Small intestine (tissue), 7 donors: ENCODE measurements at regions not wholly inside any gene's neighbourhood (a gene's known extent, or its start where the extent isn't known, plus 50 kb on each side); places are given as distances from the start of the nearest gene placed in this dataset.

Source experiments
- DNase-seq, 2 donors: peaks; one replicate each; pipeline versions ENCODE4 v3.0.0 to v3.0.0-alpha.2; 2013
- FAIRE-seq: peaks from 2 replicates; lab custom pipeline; 2012; peaks lifted over from hg19 to GRCh38; lab: Jason Lieb, UNC
- H3K27ac ChIP-seq, 3 donors: one replicate each; pipeline ENCODE4 v1.5.1; 2013; ENCODE audit warnings: low read length in 2 of 3, mild to moderate bottlenecking in 2 of 3, control low read depth in 1 of 3, inconsistent platforms in 1 of 3, low read depth in 1 of 3, moderate library complexity in 1 of 3
- H3K27me3 ChIP-seq, 3 donors: one replicate each; pipeline ENCODE4 v1.6.1; 2013; ENCODE audit warnings: low read length in 3 of 3, inconsistent platforms in 1 of 3; ENCODE audit not compliant: control insufficient read depth in 3 of 3, insufficient read depth in 3 of 3
- H3K36me3 ChIP-seq, 3 donors: one replicate each; pipeline ENCODE4 v1.6.1; 2013; ENCODE audit warnings: low read length in 3 of 3, inconsistent platforms in 1 of 3, low read depth in 1 of 3, mild to moderate bottlenecking in 1 of 3, moderate library complexity in 1 of 3; ENCODE audit not compliant: control insufficient read depth in 3 of 3, insufficient read depth in 2 of 3
- H3K4me1 ChIP-seq, 3 donors: one replicate each; pipeline ENCODE4 v1.6.1; 2013; ENCODE audit warnings: low read length in 2 of 3, inconsistent platforms in 1 of 3, low read depth in 1 of 3, mild to moderate bottlenecking in 1 of 3, moderate library complexity in 1 of 3; ENCODE audit not compliant: control insufficient read depth in 3 of 3, insufficient read depth in 2 of 3
- H3K4me3 ChIP-seq, 3 donors: one replicate each; pipeline ENCODE4 v1.5.1; 2013; ENCODE audit warnings: low read length in 3 of 3, control low read depth in 1 of 3, inconsistent platforms in 1 of 3, low read depth in 1 of 3, mild to moderate bottlenecking in 1 of 3, moderate library complexity in 1 of 3
- H3K9me3 ChIP-seq, 2 donors: one replicate each; pipeline ENCODE4 v1.6.1; 2013; ENCODE audit warnings: low read depth in 1 of 2, low read length in 1 of 2; ENCODE audit not compliant: control insufficient read depth in 2 of 2, insufficient read depth in 1 of 2
- WGBS, 3 donors: extraction: QIAGEN DNeasy Blood & Tissue Kit; methylation state at CpG; one replicate each; pipeline ENCODE4 v1.1.7; 2013; 5-methylcytosine and 5-hydroxymethylcytosine counted together
- donor health status: healthy with polysubstance abuse.
- donor health status: control.
- donor health status: control.
- donor health status: Bipolar disorder and iron deficiency.
- donor health status: healthy.

GRCh38 chr18:73923866-73924265 lies 223.8 kb downstream of the FBXO15 start:
- H3K4me1 ChIP-seq: peaks cover 0 to 8% (median 0%) of the 10 kb centered on the region in 3 donors
- H3K9me3 ChIP-seq: peaks cover 0 to 9% of the 10 kb centered on the region in 2 donors
- H3K4me3 ChIP-seq: no peak overlapping the region
- DNase-seq: no peak
- no peak for FAIRE-seq
- H3K27me3 ChIP-seq: no peaks in the 10 kb centered on the region
- H3K27ac ChIP-seq: no peak overlapping the region
- WGBS, 3 donors: 79 to 86% (median 85%) methylated on average over 3 of the region's 3 CpGs
- H3K36me3 ChIP-seq: no peaks in the 10 kb centered on the region

GRCh38 chr18:73920033-73920432 lies 227.6 kb downstream of the FBXO15 start:
- Histone ChIP-seq H3K27ac (no peak overlapping the region), H3K4me3 (no peak overlapping the region), H3K27me3 (no peaks in the 10 kb centered on the region), H3K36me3 (no peaks in the 10 kb centered on the region), H3K4me1 (no peaks in the 10 kb centered on the region), H3K9me3 (no peaks in the 10 kb centered on the region)
- DNase-seq (no peak), FAIRE-seq (no peak)
- 71 to 82% (median 80%) methylated on average over 2 of the region's 2 CpGs for WGBS, 3 donors

GRCh38 chr18:73918816-73919215 lies 228.8 kb downstream of the FBXO15 start:
- Histone ChIP-seq H3K9me3 (no peaks in the 10 kb centered on the region), H3K27me3 (no peaks in the 10 kb centered on the region), H3K4me3 (no peak overlapping the region), H3K4me1 (no peaks in the 10 kb centered on the region), H3K36me3 (no peaks in the 10 kb centered on the region), H3K27ac (no peak overlapping the region)
- no peak for FAIRE-seq
- no peak for DNase-seq
- 76 to 88% (median 80%) methylated on average over 5 of the region's 5 CpGs for WGBS, 3 donors

- FAIRE-seq: no peak
- Histone ChIP-seq H3K36me3 (no peaks in the 10 kb centered on the region), H3K9me3 (no peaks in the 10 kb centered on the region), H3K27me3 (no peaks in the 10 kb centered on the region), H3K4me1 (no peaks in the 10 kb centered on the region), H3K27ac (no peak overlapping the region), H3K4me3 (no peak overlapping the region)
- 91 to 98% (median 97%) methylated on average over 1 of the region's 1 CpG for WGBS, 3 donors
- DNase-seq: no peak
Observed at GRCh38 chr18:73917046-73917445, 230.6 kb downstream of the FBXO15 start.

GRCh38 chr18:73913505-73913904 lies 234.1 kb downstream of the FBXO15 start:
- Histone ChIP-seq H3K9me3 (no peaks in the 10 kb centered on the region), H3K27ac (no peak overlapping the region), H3K4me1 (no peaks in the 10 kb centered on the region), H3K4me3 (no peak overlapping the region), H3K27me3 (no peaks in the 10 kb centered on the region), H3K36me3 (no peaks in the 10 kb centered on the region)
- 86 to 88% (median 88%) methylated on average over 8 of the region's 8 CpGs for WGBS, 3 donors
- FAIRE-seq (no peak), DNase-seq (no peak)

GRCh38 chr18:73908323-73908722 lies 239.3 kb downstream of the FBXO15 start:
- Histone ChIP-seq H3K36me3 (no peaks in the 10 kb centered on the region), H3K9me3 (no peaks in the 10 kb centered on the region), H3K4me3 (no peak overlapping the region), H3K27me3 (peaks cover 0 to 2% (median 0%) of the 10 kb centered on the region in 3 donors), H3K4me1 (no peaks in the 10 kb centered on the region), H3K27ac (no peak overlapping the region)
- FAIRE-seq (no peak), DNase-seq (peak in 1 of 2 donors; percentile 41)
- WGBS, 3 donors: 40 to 53% (median 51%) methylated on average over 5 of the region's 5 CpGs

GRCh38 chr18:73901566-73901965 lies 246.1 kb downstream of the FBXO15 start:
- H3K27ac ChIP-seq: no peak overlapping the region
- no peaks in the 10 kb centered on the region for H3K9me3 ChIP-seq
- WGBS, 3 donors: 53 to 62% (median 61%) methylated on average over 4 of the region's 4 CpGs
- H3K27me3 ChIP-seq: peaks cover 0 to under 1% (median 0%) of the 10 kb centered on the region in 3 donors
- FAIRE-seq (no peak), DNase-seq (no peak)
- no peak overlapping the region for H3K4me3 ChIP-seq
- no peaks in the 10 kb centered on the region for H3K4me1 ChIP-seq
- no peaks in the 10 kb centered on the region for H3K36me3 ChIP-seq

- FAIRE-seq: no peak
- no peak overlapping the region for H3K4me3 ChIP-seq
- H3K36me3 ChIP-seq: no peaks in the 10 kb centered on the region
- no peaks in the 10 kb centered on the region for H3K4me1 ChIP-seq
- H3K27me3 ChIP-seq: no peaks in the 10 kb centered on the region
- H3K27ac ChIP-seq: no peak overlapping the region
- no peak for DNase-seq
- WGBS, 3 donors: 65 to 80% (median 78%) methylated on average over 9 of the region's 9 CpGs
- no peaks in the 10 kb centered on the region for H3K9me3 ChIP-seq
Observed at GRCh38 chr18:73901151-73901550, 246.5 kb downstream of the FBXO15 start.

- no peak for DNase-seq
- WGBS, 3 donors: 62 to 68% (median 67%) methylated on average over 7 of the region's 7 CpGs
- H3K4me3 ChIP-seq: no peak overlapping the region
- no peak overlapping the region for H3K27ac ChIP-seq
- no peaks in the 10 kb centered on the region for H3K27me3 ChIP-seq
- no peaks in the 10 kb centered on the region for H3K9me3 ChIP-seq
- H3K4me1 ChIP-seq: no peaks in the 10 kb centered on the region
- no peaks in the 10 kb centered on the region for H3K36me3 ChIP-seq
- FAIRE-seq: no peak
Observed at GRCh38 chr18:73900106-73900835, 247.4 kb downstream of the FBXO15 start.
